ENCODE measurements at regions not wholly inside any gene's neighbourhood (a gene's known extent, or its start where the extent isn't known, plus 50 kb on each side); places are given as distances from the start of the nearest gene placed in this dataset.

GRCh38 chr14:49980027-49980426 lies 87.1 kb downstream of the ARF6 start:
- H3K36me3 ChIP-seq (ENCODE audit: insufficient read depth, low read length), result peaks cover 20% of the 10 kb centered on the region; the same call in 1 of the 2 replicates
- no peaks in the 10 kb centered on the region for H3K9me3 ChIP-seq (ENCODE audit: low read length)
- H3K4me1 ChIP-seq (ENCODE audit: insufficient read depth, low read length, severe bottlenecking), result peaks cover 76% of the 10 kb centered on the region
- TF ChIP-seq EZH2 (IDR thresholded peaks at IDR 0.05; ENCODE audit: borderline replicate concordance, low read length), result no peak
- TF ChIP-seq, protein P1, sequence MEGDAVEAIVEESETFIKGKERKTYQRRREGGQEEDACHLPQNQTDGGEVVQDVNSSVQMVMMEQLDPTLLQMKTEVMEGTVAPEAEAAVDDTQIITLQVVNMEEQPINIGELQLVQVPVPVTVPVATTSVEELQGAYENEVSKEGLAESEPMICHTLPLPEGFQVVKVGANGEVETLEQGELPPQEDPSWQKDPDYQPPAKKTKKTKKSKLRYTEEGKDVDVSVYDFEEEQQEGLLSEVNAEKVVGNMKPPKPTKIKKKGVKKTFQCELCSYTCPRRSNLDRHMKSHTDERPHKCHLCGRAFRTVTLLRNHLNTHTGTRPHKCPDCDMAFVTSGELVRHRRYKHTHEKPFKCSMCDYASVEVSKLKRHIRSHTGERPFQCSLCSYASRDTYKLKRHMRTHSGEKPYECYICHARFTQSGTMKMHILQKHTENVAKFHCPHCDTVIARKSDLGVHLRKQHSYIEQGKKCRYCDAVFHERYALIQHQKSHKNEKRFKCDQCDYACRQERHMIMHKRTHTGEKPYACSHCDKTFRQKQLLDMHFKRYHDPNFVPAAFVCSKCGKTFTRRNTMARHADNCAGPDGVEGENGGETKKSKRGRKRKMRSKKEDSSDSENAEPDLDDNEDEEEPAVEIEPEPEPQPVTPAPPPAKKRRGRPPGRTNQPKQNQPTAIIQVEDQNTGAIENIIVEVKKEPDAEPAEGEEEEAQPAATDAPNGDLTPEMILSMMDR (IDR thresholded peaks at IDR 0.05; ENCODE audit: low read length), result no peak
- H3F3A ChIP-seq (ENCODE audit: insufficient read depth, low read length), result no peaks in the 10 kb centered on the region
- H3K9ac ChIP-seq (ENCODE audit: low read length), result peak overlapping the region; percentile 79
- peak overlapping the region; percentile 98 for H3K27ac ChIP-seq (ENCODE audit: low read depth, low read length, poor library complexity, severe bottlenecking)
- peaks cover 8% of the 10 kb centered on the region for H3K79me2 ChIP-seq (ENCODE audit: insufficient read depth, low read length)
- H3K4me2 ChIP-seq (ENCODE audit: low read length), result peak overlapping the region; percentile 82
- no peaks in the 10 kb centered on the region for H4K20me1 ChIP-seq (ENCODE audit: insufficient read depth, low read length)
- H2AFZ ChIP-seq (ENCODE audit: low read length), result no peak overlapping the region
- no peaks in the 10 kb centered on the region for H3K9me2 ChIP-seq (ENCODE audit: low read depth, low read length)
- peak overlapping the region; percentile 63 for H3K4me3 ChIP-seq (ENCODE audit: low read depth, low read length, poor library complexity, severe bottlenecking)
- H3K27me3 ChIP-seq (ENCODE audit: insufficient read depth, low read length), result no peaks in the 10 kb centered on the region

DNA sequence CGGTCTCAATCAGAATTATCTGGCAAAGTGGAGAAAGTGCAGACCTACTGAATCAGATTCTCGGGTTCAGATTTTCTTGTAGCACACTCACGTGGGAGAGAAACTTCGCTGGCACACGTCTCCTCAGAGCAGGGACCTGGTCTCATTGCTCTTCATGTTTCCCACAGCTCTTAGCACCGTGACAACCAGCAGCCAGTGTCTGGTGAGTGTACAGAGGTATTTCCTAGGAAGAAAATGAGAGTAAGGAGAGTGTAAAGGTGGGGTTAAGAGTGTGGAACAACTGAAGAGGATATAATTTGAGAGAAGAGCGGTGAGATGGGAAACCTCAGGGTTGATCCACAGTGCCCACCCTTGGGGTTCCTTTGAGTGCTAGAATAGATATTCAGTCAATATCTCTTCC lies 89.2 kb downstream of the ARF6 start:
- no peaks in the 10 kb centered on the region for H3F3A ChIP-seq (ENCODE audit: insufficient read depth, low read length)
- H3K4me2 ChIP-seq (ENCODE audit: low read length), result no peak overlapping the region
- no peaks in the 10 kb centered on the region for H4K20me1 ChIP-seq (ENCODE audit: insufficient read depth, low read length)
- H2AFZ ChIP-seq (ENCODE audit: low read length), result no peak overlapping the region
- H3K27me3 ChIP-seq (ENCODE audit: insufficient read depth, low read length), result no peaks in the 10 kb centered on the region
- no peaks in the 10 kb centered on the region for H3K9me2 ChIP-seq (ENCODE audit: low read depth, low read length)
- TF ChIP-seq, protein P1 (IDR thresholded peaks at IDR 0.05; ENCODE audit: low read length), result no peak
- no peak for TF ChIP-seq EZH2 (IDR thresholded peaks at IDR 0.05; ENCODE audit: borderline replicate concordance, low read length)
- no peak overlapping the region for H3K4me3 ChIP-seq (ENCODE audit: low read depth, low read length, poor library complexity, severe bottlenecking)
- no peak overlapping the region for H3K9ac ChIP-seq (ENCODE audit: low read length)
- H3K36me3 ChIP-seq (ENCODE audit: insufficient read depth, low read length), result peaks cover 20% of the 10 kb centered on the region; the same call in 1 of the 2 replicates
- H3K27ac ChIP-seq (ENCODE audit: low read depth, low read length, poor library complexity, severe bottlenecking), result no peak overlapping the region
- peaks cover 8% of the 10 kb centered on the region for H3K79me2 ChIP-seq (ENCODE audit: insufficient read depth, low read length)
- H3K4me1 ChIP-seq (ENCODE audit: insufficient read depth, low read length, severe bottlenecking), result peaks cover 55% of the 10 kb centered on the region
- H3K9me3 ChIP-seq (ENCODE audit: low read length), result no peaks in the 10 kb centered on the region

GRCh38 chr14:49982501-49982951 lies 89.6 kb downstream of the ARF6 start:
- no peak overlapping the region for H3K4me2 ChIP-seq (ENCODE audit: low read length)
- H3F3A ChIP-seq (ENCODE audit: insufficient read depth, low read length), result no peaks in the 10 kb centered on the region
- H4K20me1 ChIP-seq (ENCODE audit: insufficient read depth, low read length), result no peaks in the 10 kb centered on the region
- no peak overlapping the region for H3K9ac ChIP-seq (ENCODE audit: low read length)
- no peak overlapping the region for H3K4me3 ChIP-seq (ENCODE audit: low read depth, low read length, poor library complexity, severe bottlenecking)
- no peaks in the 10 kb centered on the region for H3K27me3 ChIP-seq (ENCODE audit: insufficient read depth, low read length)
- no peak overlapping the region for H2AFZ ChIP-seq (ENCODE audit: low read length)
- peaks cover 20% of the 10 kb centered on the region; the same call in 1 of the 2 replicates for H3K36me3 ChIP-seq (ENCODE audit: insufficient read depth, low read length)
- H3K4me1 ChIP-seq (ENCODE audit: insufficient read depth, low read length, severe bottlenecking), result peaks cover 51% of the 10 kb centered on the region
- H3K9me3 ChIP-seq (ENCODE audit: low read length), result no peaks in the 10 kb centered on the region
- TF ChIP-seq, protein P1 (IDR thresholded peaks at IDR 0.05; ENCODE audit: low read length), result no peak
- no peak for TF ChIP-seq EZH2 (IDR thresholded peaks at IDR 0.05; ENCODE audit: borderline replicate concordance, low read length)
- H3K9me2 ChIP-seq (ENCODE audit: low read depth, low read length), result no peaks in the 10 kb centered on the region
- H3K79me2 ChIP-seq (ENCODE audit: insufficient read depth, low read length), result peaks cover 8% of the 10 kb centered on the region
- no peak overlapping the region for H3K27ac ChIP-seq (ENCODE audit: low read depth, low read length, poor library complexity, severe bottlenecking)
